Caco-2 (cell line): ENCODE measurements at regions not wholly inside any gene's neighbourhood (a gene's known extent, or its start where the extent isn't known, plus 50 kb on each side); places are given as distances from the start of the nearest gene placed in this dataset.

Experiments used
- BruUV-seq: library from RNA; stranded (reverse); fragments of 400-500 nt; replicated peaks from 2 replicates; lab custom pipeline; 2021; lab: Mats Ljungman, UMichigan
- CTCF ChIA-PET: fragments of 300-600 bp; sonication (Branson Sonifier 250); formaldehyde crosslinking; loops from one replicate; lab custom pipeline; 2022; ENCODE audit warnings: antibody characterized with exemption; lab: Charles Lee
- POLR2A ChIA-PET: fragments of 300-600 bp; sonication (Branson Sonifier 250); formaldehyde crosslinking; loops from one replicate; lab custom pipeline; 2022; ENCODE audit warnings: antibody characterized with exemption; lab: Charles Lee
- DNase-seq, 2 experiments: peaks; one replicate each; pipeline versions ENCODE4 v3.0.0 to v3.0.0-alpha.2; 2020 to 2022
- H3K27me3 ChIP-seq: replicated peaks from 2 replicates; pipeline ENCODE4 v1.6.0; 2011; ENCODE audit warnings: low read length; ENCODE audit not compliant: control insufficient read depth, insufficient read depth
- H3K36me3 ChIP-seq: 2 replicates; pipeline ENCODE4 v1.5.1; 2011; ENCODE audit warnings: low read length; ENCODE audit not compliant: control insufficient read depth, insufficient read depth
- H3K4me1 ChIP-seq: fragments of 250-450 bp; sonication (Bioruptor Pico); 2 replicates; pipeline ENCODE4 v1.5.1; 2020; ENCODE audit warnings: mild to moderate bottlenecking
- H3K4me3 ChIP-seq: 2 replicates; pipeline ENCODE4 v1.5.1; 2011; ENCODE audit warnings: low read depth, mild to moderate bottlenecking, control low read depth, low read length
- H3K9me3 ChIP-seq: fragments of 250-450 bp; sonication (Bioruptor Pico); 2 replicates; pipeline ENCODE4 v1.5.1; 2020; ENCODE audit warnings: mild to moderate bottlenecking, moderate library complexity
- H3K27ac Mint-ChIP-seq: one replicate; pipeline ENCODE4 v1.8.0; 2022; ENCODE audit warnings: mixed read lengths; ENCODE audit not compliant: unreplicated experiment
- H3K27me3 Mint-ChIP-seq: one replicate; pipeline ENCODE4 v1.8.0; 2022; ENCODE audit warnings: mixed read lengths; ENCODE audit not compliant: insufficient read depth, unreplicated experiment
- H3K36me3 Mint-ChIP-seq: one replicate; pipeline ENCODE4 v1.8.0; 2022; ENCODE audit warnings: mild to moderate bottlenecking, mixed read lengths; ENCODE audit not compliant: insufficient read depth, unreplicated experiment
- H3K4me1 Mint-ChIP-seq: one replicate; pipeline ENCODE4 v1.8.0; 2022; ENCODE audit warnings: low read depth, mixed read lengths; ENCODE audit not compliant: unreplicated experiment
- H3K4me3 Mint-ChIP-seq: one replicate; pipeline ENCODE4 v1.8.0; 2022; ENCODE audit warnings: mild to moderate bottlenecking, moderate library complexity, mixed read lengths; ENCODE audit not compliant: unreplicated experiment
- H3K9me3 Mint-ChIP-seq: one replicate; pipeline ENCODE4 v1.8.0; 2022; ENCODE audit warnings: mixed read lengths; ENCODE audit not compliant: unreplicated experiment
- intact Hi-C: fragments of 100-400 bp; cut with micrococcal nuclease; formaldehyde crosslinking; loops from one replicate; pipeline ENCODE4 v1.10.0; 2022; ENCODE audit not compliant: unreplicated experiment
- TF ChIP-seq, protein P1 (sequence below), 2 experiments: fragments of 200-600 bp in 1 of 2; IDR thresholded peaks; 1 replicate in 1 of 2; 2 replicates in 1 of 2; pipeline versions ENCODE4 v1.5.1 to v1.8.0; 2011 to 2022; ENCODE audit warnings: antibody characterized with exemption in 1 of 2, control low read depth in 1 of 2, inconsistent platforms in 1 of 2, low read depth in 1 of 2, low read length in 1 of 2, mild to moderate bottlenecking in 1 of 2, moderate library complexity in 1 of 2; ENCODE audit not compliant: insufficient read depth in 1 of 2, severe bottlenecking in 1 of 2, unreplicated experiment in 1 of 2

DNA sequence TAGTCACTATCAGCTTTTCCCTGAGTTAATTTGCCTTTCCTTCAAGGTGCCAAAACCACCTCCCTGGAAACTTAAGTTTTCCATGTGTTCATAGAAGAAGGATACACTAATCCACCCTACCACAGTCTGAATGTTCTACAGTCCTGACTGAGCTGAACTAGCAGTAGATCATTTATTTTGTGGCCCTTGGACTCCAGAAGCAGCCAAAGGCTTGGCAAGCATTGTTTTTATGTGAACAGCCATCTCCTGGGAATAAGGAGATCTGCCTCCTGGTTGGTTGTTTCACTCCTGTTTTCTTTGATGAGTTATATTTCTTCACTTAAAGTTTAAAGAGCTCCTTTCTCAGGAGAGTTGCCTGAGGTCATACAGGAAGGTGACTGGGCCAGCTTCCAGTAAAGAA, 634.6 kb upstream of the SOX9 start:
- no peaks in the 10 kb centered on the region for H3K27me3 ChIP-seq
- H3K4me3 ChIP-seq, result no peak overlapping the region
- no peaks in the 10 kb centered on the region for H3K36me3 Mint-ChIP-seq
- intact Hi-C loops, result no loop called here
- H3K4me1 ChIP-seq, result no peaks in the 10 kb centered on the region
- CTCF ChIA-PET, result no interaction called here
- H3K27me3 Mint-ChIP-seq, result peaks cover 9% of the 10 kb centered on the region
- no peaks in the 10 kb centered on the region for H3K36me3 ChIP-seq
- no peaks in the 10 kb centered on the region for H3K4me1 Mint-ChIP-seq
- H3K4me3 Mint-ChIP-seq, result no peak overlapping the region
- no peaks in the 10 kb centered on the region for H3K9me3 ChIP-seq
- H3K9me3 Mint-ChIP-seq, result no peaks in the 10 kb centered on the region
- BruUV-seq, result no TSS peak
- POLR2A ChIA-PET, result no interaction called here
- no peak overlapping the region for H3K27ac Mint-ChIP-seq
- TF ChIP-seq, protein P1, sequence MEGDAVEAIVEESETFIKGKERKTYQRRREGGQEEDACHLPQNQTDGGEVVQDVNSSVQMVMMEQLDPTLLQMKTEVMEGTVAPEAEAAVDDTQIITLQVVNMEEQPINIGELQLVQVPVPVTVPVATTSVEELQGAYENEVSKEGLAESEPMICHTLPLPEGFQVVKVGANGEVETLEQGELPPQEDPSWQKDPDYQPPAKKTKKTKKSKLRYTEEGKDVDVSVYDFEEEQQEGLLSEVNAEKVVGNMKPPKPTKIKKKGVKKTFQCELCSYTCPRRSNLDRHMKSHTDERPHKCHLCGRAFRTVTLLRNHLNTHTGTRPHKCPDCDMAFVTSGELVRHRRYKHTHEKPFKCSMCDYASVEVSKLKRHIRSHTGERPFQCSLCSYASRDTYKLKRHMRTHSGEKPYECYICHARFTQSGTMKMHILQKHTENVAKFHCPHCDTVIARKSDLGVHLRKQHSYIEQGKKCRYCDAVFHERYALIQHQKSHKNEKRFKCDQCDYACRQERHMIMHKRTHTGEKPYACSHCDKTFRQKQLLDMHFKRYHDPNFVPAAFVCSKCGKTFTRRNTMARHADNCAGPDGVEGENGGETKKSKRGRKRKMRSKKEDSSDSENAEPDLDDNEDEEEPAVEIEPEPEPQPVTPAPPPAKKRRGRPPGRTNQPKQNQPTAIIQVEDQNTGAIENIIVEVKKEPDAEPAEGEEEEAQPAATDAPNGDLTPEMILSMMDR (IDR thresholded peaks at IDR 0.05; ENCODE audit: insufficient read depth in 1 of 2, low read depth in 1 of 2, low read length in 1 of 2, severe bottlenecking in 1 of 2, unreplicated experiment in 1 of 2), result no peak
- DNase-seq, result no peak

DNA sequence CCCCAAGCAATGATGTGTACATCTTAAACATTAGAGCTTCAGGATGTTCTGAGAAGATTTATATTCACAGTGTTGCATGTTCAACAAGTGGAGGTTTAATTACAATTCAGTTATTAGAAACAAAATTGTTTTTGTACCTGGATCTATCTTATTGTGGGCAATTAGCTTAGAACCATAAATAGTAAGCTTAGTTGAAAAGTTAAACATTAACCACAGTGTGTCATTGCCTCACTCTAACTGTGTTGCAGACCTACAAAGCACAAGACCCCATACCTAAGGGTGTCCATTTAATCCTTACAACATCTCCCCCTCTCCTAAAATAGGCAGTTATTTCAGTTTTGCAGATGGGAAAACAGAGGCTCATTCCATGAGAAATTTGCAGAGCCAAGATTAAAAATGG, 632.0 kb upstream of the SOX9 start:
- ChIA-PET CTCF (no interaction called here), POLR2A (no interaction called here)
- intact Hi-C loops, result no loop called here
- Mint-ChIP-seq H3K9me3 (no peaks in the 10 kb centered on the region), H3K27ac (no peak overlapping the region), H3K36me3 (no peaks in the 10 kb centered on the region), H3K27me3 (peaks cover under 1% of the 10 kb centered on the region), H3K4me3 (no peak overlapping the region), H3K4me1 (no peaks in the 10 kb centered on the region)
- Histone ChIP-seq H3K9me3 (no peaks in the 10 kb centered on the region), H3K27me3 (no peaks in the 10 kb centered on the region), H3K4me1 (no peaks in the 10 kb centered on the region), H3K36me3 (no peaks in the 10 kb centered on the region), H3K4me3 (no peak overlapping the region)
- TF ChIP-seq, protein P1 (IDR thresholded peaks at IDR 0.05; ENCODE audit: insufficient read depth in 1 of 2, low read depth in 1 of 2, low read length in 1 of 2, severe bottlenecking in 1 of 2, unreplicated experiment in 1 of 2), result no peak
- no peak for DNase-seq
- no TSS peak for BruUV-seq

GRCh38 chr17:71494062-71494855, 626.6 kb upstream of the SOX9 start:
- no peaks in the 10 kb centered on the region for H3K4me1 ChIP-seq
- H3K27me3 ChIP-seq, result no peaks in the 10 kb centered on the region
- no peaks in the 10 kb centered on the region for H3K36me3 Mint-ChIP-seq
- no peak for DNase-seq
- no peaks in the 10 kb centered on the region for H3K9me3 Mint-ChIP-seq
- BruUV-seq, result no TSS peak
- intact Hi-C loops, result no loop called here
- no peaks in the 10 kb centered on the region for H3K36me3 ChIP-seq
- ChIA-PET POLR2A (interaction anchor here (0.6 kb wide), 1 partner anchor 85 kb away, joined by 3 read pairs; no protein-coding TSS in a partner anchor), CTCF (no interaction called here)
- H3K9me3 ChIP-seq, result no peaks in the 10 kb centered on the region
- H3K4me1 Mint-ChIP-seq, result no peaks in the 10 kb centered on the region
- no peak overlapping the region for H3K27ac Mint-ChIP-seq
- H3K27me3 Mint-ChIP-seq, result no peaks in the 10 kb centered on the region
- TF ChIP-seq, protein P1 (IDR thresholded peaks at IDR 0.05; ENCODE audit: insufficient read depth in 1 of 2, low read depth in 1 of 2, low read length in 1 of 2, severe bottlenecking in 1 of 2, unreplicated experiment in 1 of 2), result no peak
- no peak overlapping the region for H3K4me3 Mint-ChIP-seq
- no peak overlapping the region for H3K4me3 ChIP-seq
